Fibroblast of pulmonary artery (primary cell): ENCODE measurements at regions not wholly inside any gene's neighbourhood (a gene's known extent, or its start where the extent isn't known, plus 50 kb on each side); places are given as distances from the start of the nearest gene placed in this dataset.
A peak's percentile ranks its signal among the peaks of the same experiment; 100 is the strongest.

Experiments
- DNase-seq: peaks from one replicate; pipeline ENCODE4 v3.0.0-alpha.2; 2010; ENCODE audit warnings: low read depth
- H3K4me3 ChIP-seq: replicated peaks from 2 replicates; pipeline ENCODE4 v1.5.1; 2011; ENCODE audit warnings: low read depth, mild to moderate bottlenecking, control low read depth, low read length, moderate library complexity
- CTCF ChIP-seq: IDR thresholded peaks from 2 replicates; pipeline ENCODE4 v1.5.1; 2011; ENCODE audit warnings: mild to moderate bottlenecking, control low read depth, low read length, inconsistent platforms; ENCODE audit errors: missing control alignments

GRCh38 chr20:56806952-56807517 lies 177.9 kb downstream of the TFAP2C start:
- no peak for TF ChIP-seq CTCF
- DNase-seq, result no peak
- H3K4me3 ChIP-seq, result no peak overlapping the region

- no peak for TF ChIP-seq CTCF
- no peak for DNase-seq
- H3K4me3 ChIP-seq, result no peak overlapping the region
Observed at GRCh38 chr20:56808117-56808725, 179.1 kb downstream of the TFAP2C start.

- no peak for DNase-seq
- TF ChIP-seq CTCF, result no peak
- no peak overlapping the region for H3K4me3 ChIP-seq
Observed at GRCh38 chr20:56808732-56809131, 179.6 kb downstream of the TFAP2C start.

- no peak for DNase-seq
- H3K4me3 ChIP-seq, result no peak overlapping the region
- no peak for TF ChIP-seq CTCF
Observed at GRCh38 chr20:56809668-56810067, 180.6 kb downstream of the TFAP2C start.

- H3K4me3 ChIP-seq, result no peak overlapping the region
- peak; percentile 21 for DNase-seq
- TF ChIP-seq CTCF, result no peak
Observed at GRCh38 chr20:56810141-56810540, 181.0 kb downstream of the TFAP2C start.

GRCh38 chr20:56815796-56816195 lies 186.7 kb downstream of the TFAP2C start:
- no peak for TF ChIP-seq CTCF
- DNase-seq, result no peak
- no peak overlapping the region for H3K4me3 ChIP-seq

GRCh38 chr20:56816349-56816748 lies 187.2 kb downstream of the TFAP2C start:
- H3K4me3 ChIP-seq, result no peak overlapping the region
- TF ChIP-seq CTCF, result no peak
- DNase-seq, result no peak
